HepG2 (cell line): ENCODE measurements at regions not wholly inside any gene's neighbourhood (a gene's known extent, or its start where the extent isn't known, plus 50 kb on each side); places are given as distances from the start of the nearest gene placed in this dataset.

Source experiments
- ATAC-seq: fragments of 200-7000 bp; cut with Tn5 transposase; 3 replicates; pipeline ENCODE4 v1.9.1; 2020; ENCODE audit warnings: mild to moderate bottlenecking, moderate library complexity
- BruUV-seq: library from RNA; stranded (reverse); fragments of 400-500 nt; replicated peaks from 2 replicates; lab custom pipeline; 2021; lab: Mats Ljungman, UMichigan
- CTCF ChIA-PET: fragments of 300-600 bp; formaldehyde crosslinking; extraction: SDS; loops from one replicate; lab custom pipeline; 2021; ENCODE audit warnings: low total read pairs, inconsistent platforms, low intra/inter-chr PET ratio; lab: Yijun Ruan, JAX
- POLR2A ChIA-PET: fragments of 350-600 bp; sonication (Branson Sonifier 250); formaldehyde crosslinking; loops from one replicate; lab custom pipeline; 2020; ENCODE audit warnings: antibody characterized with exemption, inconsistent platforms; lab: Yijun Ruan, JAX
- DNase-seq: peaks from one replicate; pipeline ENCODE4 v3.0.0-alpha.2; 2015; ENCODE audit warnings: low spot score
- FAIRE-seq: peaks from 3 replicates; lab custom pipeline; 2011; peaks lifted over from hg19 to GRCh38; lab: Jason Lieb, UNC
- H2AFZ ChIP-seq: one replicate; pipeline ENCODE4 v1.6.1; 2011; ENCODE audit warnings: low read length, inconsistent platforms
- H3K27ac ChIP-seq: fragments of 300-600 bp; 3 replicates; pipeline ENCODE4 v1.8.0; 2011; ENCODE audit warnings: mixed run types, mild to moderate bottlenecking, mixed read lengths, low read length, inconsistent platforms; ENCODE audit not compliant: insufficient read depth; ENCODE audit errors: extremely low read length
- H3K27me3 ChIP-seq, 2 experiments: fragments of 200-600 bp in 1 of 2; 2 replicates in 1 of 2; 3 replicates in 1 of 2; pipeline versions ENCODE4 v1.6.0 to v1.8.0; 2011; ENCODE audit warnings: low read length in 2 of 2, mild to moderate bottlenecking in 2 of 2, moderate library complexity in 2 of 2, inconsistent platforms in 1 of 2; ENCODE audit not compliant: insufficient read depth in 2 of 2, control insufficient read depth in 1 of 2
- H3K36me3 ChIP-seq, 2 experiments: fragments of 200-600 bp in 1 of 2; replicated peaks in 1 of 2; 2 replicates in 1 of 2; 3 replicates in 1 of 2; pipeline versions ENCODE4 v1.5.1 to v1.8.0; 2011; ENCODE audit warnings: low read length in 2 of 2, inconsistent platforms in 1 of 2; ENCODE audit not compliant: insufficient read depth in 2 of 2, control insufficient read depth in 1 of 2
- H3K4me1 ChIP-seq: 2 replicates; pipeline ENCODE4 v1.5.1; 2012; ENCODE audit warnings: low read length, inconsistent platforms; ENCODE audit not compliant: insufficient read depth
- H3K4me2 ChIP-seq: 2 replicates; pipeline ENCODE4 v1.6.0; 2011; ENCODE audit warnings: low read depth, low read length, inconsistent platforms
- H3K4me3 ChIP-seq, 3 experiments: fragments of 200-600 bp in 1 of 3; sonication (generic), shearing (Covaris generic) in 1 of 3; replicated peaks in 1 of 3; 2 replicates each; pipeline ENCODE4 v1.5.1; 2011 to 2016; ENCODE audit warnings: low read length in 3 of 3, inconsistent platforms in 2 of 3, low read depth in 2 of 3, mild to moderate bottlenecking in 2 of 3, control low read depth in 1 of 3, mixed read lengths in 1 of 3; ENCODE audit not compliant: insufficient read depth in 1 of 3
- H3K79me2 ChIP-seq: one replicate; pipeline ENCODE4 v1.6.1; 2011; ENCODE audit warnings: low read length, inconsistent platforms; ENCODE audit not compliant: insufficient read depth
- H3K9ac ChIP-seq: 2 replicates; pipeline ENCODE4 v1.6.0; 2011; ENCODE audit warnings: mild to moderate bottlenecking, low read depth, low read length, inconsistent platforms; ENCODE audit not compliant: insufficient read depth
- H3K9me3 ChIP-seq: 2 replicates; pipeline ENCODE4 v1.5.1; 2012; ENCODE audit warnings: mild to moderate bottlenecking, low read length
- H4K20me1 ChIP-seq: 2 replicates; pipeline ENCODE4 v1.6.0; 2011; ENCODE audit warnings: inconsistent platforms, mild to moderate bottlenecking, low read length, moderate library complexity; ENCODE audit not compliant: insufficient read depth
- ATRX ChIP-seq: sonication (generic); formaldehyde crosslinking; IDR thresholded peaks from 2 replicates; pipeline ENCODE4 v1.4.0; 2020; ENCODE audit warnings: missing genetic modification reagents, borderline replicate concordance
- HDAC6 ChIP-seq: fragments of 200-600 bp; sonication (generic); IDR thresholded peaks from 2 replicates; pipeline ENCODE4 v1.7.0; 2017; ENCODE audit warnings: mild to moderate bottlenecking, antibody characterized with exemption, low read length, low read depth
- HMGA1 ChIP-seq: sonication (generic); formaldehyde crosslinking; conservative IDR thresholded peaks from 2 replicates; pipeline ENCODE4 v1.4.0; 2020; ENCODE audit warnings: missing genetic modification reagents
- PHB2 ChIP-seq: fragments of 450-650 bp; IDR thresholded peaks from 2 replicates; pipeline ENCODE4 v1.6.1; 2018; ENCODE audit not compliant: partially characterized antibody
- POLR2AphosphoS2 ChIP-seq: IDR thresholded peaks from 2 replicates; pipeline ENCODE4 v1.6.1; 2011; ENCODE audit warnings: low read depth, low read length, improper control_type of control experiment
- RBFOX2 ChIP-seq: fragments of 200-400 bp; formaldehyde crosslinking; IDR thresholded peaks from 2 replicates; pipeline ENCODE4 v1.6.1; 2017; ENCODE audit warnings: low read depth, mild to moderate bottlenecking, low read length
- SIX4 ChIP-seq: sonication (generic); formaldehyde crosslinking; IDR thresholded peaks from 2 replicates; pipeline ENCODE4 v1.4.0; 2020; ENCODE audit warnings: missing genetic modification reagents
- SMYD3 ChIP-seq: sonication (generic); formaldehyde crosslinking; IDR thresholded peaks from 2 replicates; pipeline ENCODE4 v1.8.1; 2023; ENCODE audit warnings: mild to moderate bottlenecking, missing genetic modification reagents
- THAP11 ChIP-seq: IDR thresholded peaks from 2 replicates; pipeline ENCODE4 v1.6.1; 2016; ENCODE audit warnings: missing biosample characterization, missing genetic modification reagents
- WIZ ChIP-seq: sonication (generic); formaldehyde crosslinking; IDR thresholded peaks from 2 replicates; pipeline ENCODE4 v1.5.1; 2020; ENCODE audit warnings: mild to moderate bottlenecking, missing genetic modification reagents
- ZFP37 ChIP-seq: sonication (generic); formaldehyde crosslinking; IDR thresholded peaks from 2 replicates; pipeline ENCODE4 v1.4.0; 2020; ENCODE audit warnings: missing genetic modification reagents, borderline replicate concordance
- ZNF430 ChIP-seq: sonication (generic); formaldehyde crosslinking; IDR thresholded peaks from 2 replicates; pipeline ENCODE4 v1.9.0; 2021; ENCODE audit warnings: mild to moderate bottlenecking, missing genetic modification reagents
- ZNF451 ChIP-seq: sonication (generic); formaldehyde crosslinking; IDR thresholded peaks from 2 replicates; pipeline ENCODE4 v1.5.0; 2020; ENCODE audit warnings: mild to moderate bottlenecking, missing genetic modification reagents
- ZNF510 ChIP-seq: sonication (generic); formaldehyde crosslinking; IDR thresholded peaks from 2 replicates; pipeline ENCODE4 v1.4.0; 2020; ENCODE audit warnings: low read depth, mild to moderate bottlenecking, missing genetic modification reagents
- ZNF660 ChIP-seq: sonication (generic); formaldehyde crosslinking; IDR thresholded peaks from 2 replicates; pipeline ENCODE4 v1.5.1; 2020; ENCODE audit warnings: mild to moderate bottlenecking, low read depth, missing genetic modification reagents, borderline replicate concordance
- ZNF674 ChIP-seq: sonication (generic); formaldehyde crosslinking; IDR thresholded peaks from 2 replicates; pipeline ENCODE4 v1.5.0; 2020; ENCODE audit warnings: low read depth, mild to moderate bottlenecking, missing genetic modification reagents
- ZNF713 ChIP-seq: sonication (generic); formaldehyde crosslinking; IDR thresholded peaks from 2 replicates; pipeline ENCODE4 v1.4.0; 2020; ENCODE audit warnings: mild to moderate bottlenecking, missing genetic modification reagents
- ZNF724P ChIP-seq: sonication (generic); formaldehyde crosslinking; IDR thresholded peaks from 2 replicates; pipeline ENCODE4 v1.8.0; 2022; ENCODE audit warnings: missing genetic modification reagents, borderline replicate concordance
- WGBS: methylation state at CpG from one replicate; pipeline ENCODE4 v1.1.6; 2017; ENCODE audit warnings: low lambda C conversion rate; 5-methylcytosine and 5-hydroxymethylcytosine counted together
- in situ Hi-C: cut with HindIII; loops from 2 replicates; pipeline ENCODE4 v1.10.0; 2017; ENCODE audit warnings: low pct_unique_long_range_greater_than_20kb; ENCODE audit not compliant: extremely low pct_ligation_motif_present
- intact Hi-C: fragments of 100-400 bp; cut with micrococcal nuclease; formaldehyde crosslinking; loops from one replicate; pipeline ENCODE4 v1.10.0; 2022; ENCODE audit not compliant: unreplicated experiment
- TF ChIP-seq, protein P1 (sequence below): sonication (generic); formaldehyde crosslinking; IDR thresholded peaks from 2 replicates; pipeline ENCODE4 v1.4.0; 2020; ENCODE audit warnings: missing genetic modification reagents
- TF ChIP-seq, protein P2 (sequence below): sonication (generic); formaldehyde crosslinking; IDR thresholded peaks from 2 replicates; pipeline ENCODE4 v1.8.1; 2022; ENCODE audit warnings: low read depth, mild to moderate bottlenecking, missing genetic modification reagents
- TF ChIP-seq, protein P3 (sequence below): sonication (generic); formaldehyde crosslinking; IDR thresholded peaks from 2 replicates; pipeline ENCODE4 v1.4.0; 2020; ENCODE audit warnings: mild to moderate bottlenecking, missing genetic modification reagents
- TF ChIP-seq, protein P4 (sequence below): sonication (generic); formaldehyde crosslinking; IDR thresholded peaks from 2 replicates; pipeline ENCODE4 v1.8.1; 2023; ENCODE audit warnings: mild to moderate bottlenecking, missing genetic modification reagents

DNA sequence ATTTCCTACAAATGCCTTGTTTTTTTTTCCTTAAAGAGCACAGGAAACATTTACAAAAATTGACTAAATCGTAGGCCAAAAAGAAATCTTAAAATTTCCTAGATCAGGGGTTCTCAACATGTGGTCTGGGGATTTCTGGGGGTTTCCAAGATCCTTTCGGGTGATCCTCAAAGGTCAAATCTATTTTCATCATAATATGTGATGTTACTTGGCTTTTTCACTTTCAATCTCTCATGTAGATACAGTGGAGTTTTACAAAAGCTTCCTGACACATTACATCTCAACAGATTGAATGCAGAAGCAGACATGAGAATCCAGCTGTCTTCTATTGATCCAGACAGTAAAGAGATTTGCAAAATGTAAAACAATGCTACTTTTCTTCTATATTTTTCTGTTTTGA is 497.3 kb downstream of the INHBA start (continued):
- TF ChIP-seq ZNF451 (CRISPR knock-in tag) (no peak), ZNF674 (no peak), ZNF713 (no peak), WIZ (no peak)

DNA sequence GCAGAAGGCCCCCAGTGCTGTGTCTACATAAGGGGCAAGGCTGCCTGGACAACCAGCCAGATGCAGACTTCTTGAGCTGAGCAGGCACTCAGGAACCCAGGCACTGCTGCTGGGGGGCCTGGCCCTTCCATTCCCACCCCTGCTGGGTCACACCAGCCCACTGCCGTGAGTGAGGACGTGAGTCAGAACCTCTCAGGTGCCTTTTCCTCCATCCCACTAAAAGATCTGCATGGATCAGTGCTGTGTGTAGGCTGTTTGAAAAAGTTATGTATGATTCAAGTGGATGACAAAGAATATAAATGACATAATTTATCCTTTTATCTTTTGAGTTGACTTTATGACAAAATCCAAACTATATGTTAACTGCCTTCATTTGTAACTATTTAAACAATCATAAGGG is 499.3 kb downstream of the INHBA start:
- no peaks in the 10 kb centered on the region for H3K9me3 ChIP-seq
- intact Hi-C loops (no loop called here), in situ Hi-C loops (no loop called here)
- no peak overlapping the region for H2AFZ ChIP-seq
- no peak overlapping the region for H3K9ac ChIP-seq
- ChIA-PET POLR2A (no interaction called here), CTCF (no interaction called here)
- no peak for ATAC-seq
- 0 out of 2 replicates have a peak, but pooled peaks cover 7% of the 10 kb centered on the region for H3K4me1 ChIP-seq
- no peak overlapping the region for H3K4me2 ChIP-seq
- DNase-seq = no peak
- FAIRE-seq = no peak
- no peaks in the 10 kb centered on the region for H3K36me3 ChIP-seq
- H3K27me3 ChIP-seq = no peaks in the 10 kb centered on the region
- no peaks in the 10 kb centered on the region for H3K79me2 ChIP-seq
- H3K27ac ChIP-seq = no peak overlapping the region
- BruUV-seq = no TSS peak
- no peak overlapping the region for H3K4me3 ChIP-seq
- WGBS = 0% methylated on average over 2 of the region's 2 CpGs
- H4K20me1 ChIP-seq = no peaks in the 10 kb centered on the region
- TF ChIP-seq ZNF510 (CRISPR knock-in tag) (no peak), POLR2AphosphoS2 (no peak), HDAC6 (no peak), SMYD3 (CRISPR knock-in tag) (no peak), ATRX (CRISPR knock-in tag) (no peak), PHB2 (no peak), RBFOX2 (no peak), ZNF660 (CRISPR knock-in tag) (no peak), ZFP37 (CRISPR knock-in tag) (no peak), SIX4 (CRISPR knock-in tag) (no peak), HMGA1 (CRISPR knock-in tag) (no peak), ZNF430 (no peak), THAP11 (CRISPR knock-in tag) (no peak), ZNF724P (no peak)
- TF ChIP-seq, protein P1, sequence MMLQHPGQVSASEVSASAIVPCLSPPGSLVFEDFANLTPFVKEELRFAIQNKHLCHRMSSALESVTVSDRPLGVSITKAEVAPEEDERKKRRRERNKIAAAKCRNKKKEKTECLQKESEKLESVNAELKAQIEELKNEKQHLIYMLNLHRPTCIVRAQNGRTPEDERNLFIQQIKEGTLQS (CRISPR knock-in tag) = no peak
- TF ChIP-seq, protein P2, sequence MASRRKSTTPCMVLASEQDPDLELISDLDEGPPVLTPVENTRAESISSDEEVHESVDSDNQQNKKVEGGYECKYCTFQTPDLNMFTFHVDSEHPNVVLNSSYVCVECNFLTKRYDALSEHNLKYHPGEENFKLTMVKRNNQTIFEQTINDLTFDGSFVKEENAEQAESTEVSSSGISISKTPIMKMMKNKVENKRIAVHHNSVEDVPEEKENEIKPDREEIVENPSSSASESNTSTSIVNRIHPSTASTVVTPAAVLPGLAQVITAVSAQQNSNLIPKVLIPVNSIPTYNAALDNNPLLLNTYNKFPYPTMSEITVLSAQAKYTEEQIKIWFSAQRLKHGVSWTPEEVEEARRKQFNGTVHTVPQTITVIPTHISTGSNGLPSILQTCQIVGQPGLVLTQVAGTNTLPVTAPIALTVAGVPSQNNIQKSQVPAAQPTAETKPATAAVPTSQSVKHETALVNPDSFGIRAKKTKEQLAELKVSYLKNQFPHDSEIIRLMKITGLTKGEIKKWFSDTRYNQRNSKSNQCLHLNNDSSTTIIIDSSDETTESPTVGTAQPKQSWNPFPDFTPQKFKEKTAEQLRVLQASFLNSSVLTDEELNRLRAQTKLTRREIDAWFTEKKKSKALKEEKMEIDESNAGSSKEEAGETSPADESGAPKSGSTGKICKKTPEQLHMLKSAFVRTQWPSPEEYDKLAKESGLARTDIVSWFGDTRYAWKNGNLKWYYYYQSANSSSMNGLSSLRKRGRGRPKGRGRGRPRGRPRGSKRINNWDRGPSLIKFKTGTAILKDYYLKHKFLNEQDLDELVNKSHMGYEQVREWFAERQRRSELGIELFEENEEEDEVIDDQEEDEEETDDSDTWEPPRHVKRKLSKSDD (CRISPR knock-in tag) = no peak
- TF ChIP-seq, protein P3, sequence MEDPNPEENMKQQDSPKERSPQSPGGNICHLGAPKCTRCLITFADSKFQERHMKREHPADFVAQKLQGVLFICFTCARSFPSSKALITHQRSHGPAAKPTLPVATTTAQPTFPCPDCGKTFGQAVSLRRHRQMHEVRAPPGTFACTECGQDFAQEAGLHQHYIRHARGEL (CRISPR knock-in tag) = no peak
- TF ChIP-seq, protein P4, sequence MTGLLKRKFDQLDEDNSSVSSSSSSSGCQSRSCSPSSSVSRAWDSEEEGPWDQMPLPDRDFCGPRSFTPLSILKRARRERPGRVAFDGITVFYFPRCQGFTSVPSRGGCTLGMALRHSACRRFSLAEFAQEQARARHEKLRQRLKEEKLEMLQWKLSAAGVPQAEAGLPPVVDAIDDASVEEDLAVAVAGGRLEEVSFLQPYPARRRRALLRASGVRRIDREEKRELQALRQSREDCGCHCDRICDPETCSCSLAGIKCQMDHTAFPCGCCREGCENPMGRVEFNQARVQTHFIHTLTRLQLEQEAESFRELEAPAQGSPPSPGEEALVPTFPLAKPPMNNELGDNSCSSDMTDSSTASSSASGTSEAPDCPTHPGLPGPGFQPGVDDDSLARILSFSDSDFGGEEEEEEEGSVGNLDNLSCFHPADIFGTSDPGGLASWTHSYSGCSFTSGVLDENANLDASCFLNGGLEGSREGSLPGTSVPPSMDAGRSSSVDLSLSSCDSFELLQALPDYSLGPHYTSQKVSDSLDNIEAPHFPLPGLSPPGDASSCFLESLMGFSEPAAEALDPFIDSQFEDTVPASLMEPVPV = no peak
